NCI-H774 (cell line): ENCODE measurements at regions not wholly inside any gene's neighbourhood (a gene's known extent, or its start where the extent isn't known, plus 50 kb on each side); places are given as distances from the start of the nearest gene placed in this dataset.
"Not testable (repeated sequence)": the region's sequence is repeated elsewhere in the genome, so short reads cannot be mapped to it uniquely, and the experiment has no call there.

Experiments
- DNase-seq: peaks from one replicate; lab custom pipeline; 2025; lab: John Stamatoyannopoulos, UW

- DNase-seq: no peak
Measured at GRCh38 chr4:145295547-145295946, 115.2 kb upstream of the OTUD4 start.

GRCh38 chr4:145295122-145295521, 114.7 kb upstream of the OTUD4 start:
- no peak for DNase-seq

- DNase-seq: no peak
Measured at GRCh38 chr4:145293658-145294057, 113.3 kb upstream of the OTUD4 start.

- no peak for DNase-seq
Measured at GRCh38 chr4:145290955-145291354, 110.6 kb upstream of the OTUD4 start.

- DNase-seq: no peak
Measured at GRCh38 chr4:145289403-145290076, 109.2 kb upstream of the OTUD4 start.

- DNase-seq: no peak
Measured at GRCh38 chr4:145287351-145287750, 107.0 kb upstream of the OTUD4 start.

- DNase-seq: no peak
Measured at GRCh38 chr4:145285928-145286327, 105.5 kb upstream of the OTUD4 start.

GRCh38 chr4:145283909-145284308, 103.5 kb upstream of the OTUD4 start:
- no peak for DNase-seq

GRCh38 chr4:145281951-145282350, 101.6 kb upstream of the OTUD4 start:
- no peak for DNase-seq

- DNase-seq: no peak
Measured at GRCh38 chr4:145281224-145281623, 100.8 kb upstream of the OTUD4 start.

- no peak for DNase-seq
Measured at GRCh38 chr4:145280541-145280940, 100.2 kb upstream of the OTUD4 start.

GRCh38 chr4:145279122-145279960, 99.0 kb upstream of the OTUD4 start:
- DNase-seq: peak; percentile 5

- DNase-seq: no peak
Measured at GRCh38 chr4:145278341-145279121, 98.1 kb upstream of the OTUD4 start.

- DNase-seq: no peak
Measured at GRCh38 chr4:145277011-145277410, 96.6 kb upstream of the OTUD4 start.

- DNase-seq: no peak
Measured at GRCh38 chr4:145276050-145276449, 95.7 kb upstream of the OTUD4 start.

GRCh38 chr4:145271194-145271593, 90.8 kb upstream of the OTUD4 start:
- DNase-seq: no peak

GRCh38 chr4:145266881-145267280, 86.5 kb upstream of the OTUD4 start:
- DNase-seq: no peak

GRCh38 chr4:145260091-145260490, 79.7 kb upstream of the OTUD4 start:
- no peak for DNase-seq

- DNase-seq: not testable (repeated sequence)
Measured at GRCh38 chr4:145255311-145255710, 74.9 kb upstream of the OTUD4 start.

- DNase-seq: no peak
Measured at GRCh38 chr4:145252190-145252589, 71.8 kb upstream of the OTUD4 start.

GRCh38 chr4:145251391-145251790, 71.0 kb upstream of the OTUD4 start:
- no peak for DNase-seq

GRCh38 chr4:145248971-145249370, 68.6 kb upstream of the OTUD4 start:
- DNase-seq: no peak

GRCh38 chr4:145248502-145248901, 68.1 kb upstream of the OTUD4 start:
- DNase-seq: no peak
